Stimulated activated CD4-positive, alpha-beta T cell treated with anti-CD3 and anti-CD28 coated beads, TNF-alpha, amount 100 ng/mL, for 24 hours (primary cell): ENCODE measurements at regions not wholly inside any gene's neighbourhood (a gene's known extent, or its start where the extent isn't known, plus 50 kb on each side); places are given as distances from the start of the nearest gene placed in this dataset.
"Not testable (repeated sequence)": the region's sequence is repeated elsewhere in the genome, so short reads cannot be mapped to it uniquely, and the experiment has no call there.

Experiments
- DNase-seq, 3 experiments: peaks; one replicate each; pipeline ENCODE4 v3.0.0-alpha.2; 2020; ENCODE audit warnings: low read depth in 3 of 3

DNA sequence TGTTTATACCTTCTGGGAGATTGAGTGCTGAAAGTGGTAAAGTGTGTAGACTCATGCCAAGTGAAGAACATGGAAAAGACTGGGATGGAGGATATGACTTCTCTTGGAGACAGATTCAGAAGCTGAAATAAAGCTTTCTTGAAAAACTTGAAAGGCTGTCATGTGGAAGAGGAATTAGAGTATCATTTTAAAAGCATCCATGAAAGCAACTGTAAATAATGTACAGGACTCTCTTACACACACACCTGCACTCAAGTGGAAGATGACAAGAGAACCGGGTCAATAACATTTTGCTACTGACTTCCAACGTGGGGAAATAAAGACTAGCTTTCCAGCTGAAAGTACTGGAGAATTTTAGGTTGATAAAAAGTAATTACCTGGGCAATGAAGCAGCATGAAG lies 658.2 kb downstream of the TDRD15 start:
- DNase-seq = no peak

DNA sequence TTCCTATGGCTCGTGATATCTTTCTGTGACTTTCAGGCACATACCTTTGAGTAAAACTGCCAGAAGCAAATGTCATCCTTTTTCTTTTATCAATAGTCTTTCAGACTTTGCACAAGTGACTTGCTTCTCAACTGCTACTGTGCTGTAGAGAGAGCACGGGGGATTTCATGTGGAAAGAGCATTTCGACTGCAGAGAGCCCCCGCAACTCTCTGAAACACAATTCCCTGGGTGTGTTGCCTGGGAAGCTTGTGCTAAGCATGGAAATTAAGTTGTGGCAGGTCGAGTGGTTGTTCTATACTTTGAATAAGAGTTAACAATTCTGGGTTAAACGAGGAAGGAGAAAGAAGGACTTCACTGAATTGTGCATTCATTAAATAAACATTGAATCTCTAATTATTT lies 659.1 kb downstream of the TDRD15 start:
- no peak for DNase-seq

DNA sequence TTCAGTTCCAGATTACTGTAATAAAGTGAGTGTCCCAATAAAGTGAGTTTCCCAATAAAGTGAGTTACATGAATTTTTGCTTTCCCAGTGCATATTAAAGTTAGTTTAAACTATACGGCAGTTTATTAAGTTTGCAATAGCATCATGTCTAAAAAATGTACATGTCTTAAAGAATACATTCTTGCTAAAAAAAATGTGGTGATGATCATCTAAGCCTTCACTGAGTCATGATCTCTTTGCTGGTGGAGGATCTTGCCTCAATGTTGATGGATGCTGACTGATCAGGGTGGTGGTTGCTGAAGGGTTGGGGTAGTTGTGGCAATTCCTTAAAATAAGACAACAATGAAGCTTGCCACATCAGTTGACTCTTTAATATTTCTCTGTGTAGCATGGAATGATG lies 664.2 kb downstream of the TDRD15 start:
- DNase-seq = no peak

DNA sequence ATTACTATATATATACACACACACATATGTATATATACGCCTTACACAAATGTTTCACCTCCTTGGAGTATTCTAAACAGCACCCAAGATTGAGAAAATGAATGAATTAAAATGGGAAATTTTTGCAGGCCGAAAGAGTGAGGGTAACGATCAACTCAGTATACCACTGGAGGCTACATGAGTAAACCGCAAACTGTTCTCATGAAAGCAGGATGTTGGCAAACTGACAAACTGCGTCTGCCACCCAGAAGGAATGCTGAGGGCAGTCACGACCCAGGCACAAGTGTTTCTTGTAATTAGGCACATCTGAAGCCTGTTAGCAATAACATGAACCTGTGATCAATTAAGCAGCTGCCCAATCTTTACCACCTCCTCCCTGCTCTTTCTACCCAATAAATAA lies 666.5 kb downstream of the TDRD15 start:
- not testable (repeated sequence) for DNase-seq

DNA sequence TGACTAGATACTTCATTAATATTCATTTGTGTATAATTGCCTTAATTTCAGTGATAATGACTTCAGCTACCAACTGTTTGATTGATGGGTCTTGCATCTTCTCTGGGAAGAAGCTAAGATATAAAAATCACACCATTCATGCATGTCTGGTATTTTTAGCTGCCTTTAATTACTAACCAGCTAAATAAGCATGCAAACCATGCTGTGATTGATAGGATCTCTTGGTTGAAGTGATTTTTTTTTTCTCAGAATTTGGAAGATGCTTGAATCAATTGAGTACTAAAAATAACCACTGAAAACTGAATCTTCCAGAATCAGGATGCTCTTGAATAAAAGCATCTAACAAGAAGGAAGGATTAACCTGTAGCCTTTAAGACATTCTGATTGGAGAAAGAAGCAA lies 668.8 kb downstream of the TDRD15 start:
- no peak for DNase-seq

DNA sequence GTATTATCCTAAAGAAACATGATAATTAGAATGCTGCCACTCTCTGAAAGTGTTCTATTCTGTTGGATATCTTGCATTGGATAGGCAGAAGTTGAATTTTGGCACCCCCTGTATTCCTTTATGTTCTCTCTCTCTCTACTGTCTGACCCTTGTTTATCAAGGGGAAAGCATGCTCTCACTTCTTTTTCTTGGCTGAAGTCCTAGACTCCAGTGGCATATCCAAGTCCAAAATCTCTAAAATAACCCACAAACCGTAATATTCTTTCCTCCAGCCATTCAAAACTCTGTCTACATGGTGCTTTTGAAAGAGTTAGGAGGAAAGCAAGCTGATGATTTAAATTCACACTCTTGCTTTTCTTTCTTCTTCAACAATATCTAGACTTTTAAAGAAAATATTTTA lies 669.7 kb downstream of the TDRD15 start:
- DNase-seq = no peak

DNA sequence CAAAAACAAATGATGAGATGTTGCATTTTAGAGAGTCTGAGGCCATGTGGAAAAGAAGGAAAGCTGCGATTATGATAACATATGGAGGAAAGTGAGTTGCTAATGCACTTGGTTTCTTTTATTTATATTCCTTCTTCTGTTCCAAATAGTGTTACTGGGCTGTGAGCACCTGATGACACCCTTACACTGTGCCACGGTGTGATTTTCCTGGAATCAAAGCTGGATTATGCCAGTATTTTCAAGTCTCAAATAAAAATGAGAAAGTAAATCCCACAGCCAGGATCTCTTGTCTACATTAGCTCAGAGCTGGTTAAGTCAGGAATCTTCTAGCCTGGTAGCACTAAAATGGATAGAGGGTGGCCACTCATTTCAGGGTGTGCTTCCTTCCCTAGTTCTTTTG lies 670.8 kb downstream of the TDRD15 start:
- DNase-seq = no peak

DNA sequence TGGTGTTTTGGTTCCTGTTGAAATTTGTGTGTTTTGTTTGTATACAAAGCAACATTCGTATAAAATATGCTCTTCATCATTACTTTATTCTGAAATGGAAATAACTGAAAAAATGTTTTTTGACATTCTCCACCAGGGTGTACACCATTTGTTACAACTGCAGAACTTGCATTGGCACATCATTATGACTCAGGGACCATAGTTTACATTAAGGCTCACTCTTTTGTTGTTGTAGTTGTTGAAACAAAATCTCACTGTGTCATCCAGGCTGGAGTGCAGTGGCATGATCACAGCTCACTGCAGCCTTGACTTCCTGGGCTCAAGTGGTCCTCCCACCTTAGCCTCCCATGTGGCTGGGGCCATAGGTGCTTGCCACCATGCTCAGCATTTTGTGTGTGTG lies 676.6 kb downstream of the TDRD15 start:
- no peak for DNase-seq

DNA sequence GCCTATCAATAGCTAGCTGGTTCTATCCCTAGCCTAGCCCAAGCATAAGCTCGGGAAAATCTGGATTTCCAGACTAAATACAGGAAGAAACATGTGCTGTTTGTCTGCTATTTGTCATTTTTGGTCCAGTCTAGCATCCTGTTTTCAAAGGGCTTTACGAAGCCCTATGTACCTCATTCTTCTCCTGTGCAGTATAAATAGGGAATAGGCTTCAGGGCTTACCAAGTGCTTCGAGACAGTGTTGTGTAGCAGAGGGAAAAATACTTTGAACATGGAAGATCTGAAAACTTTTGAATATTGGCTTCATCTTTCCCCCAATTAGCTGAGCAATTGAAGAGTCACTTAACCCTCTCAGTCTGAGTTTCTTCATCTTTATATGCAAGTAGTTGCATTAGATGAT lies 679.8 kb downstream of the TDRD15 start:
- no peak for DNase-seq

DNA sequence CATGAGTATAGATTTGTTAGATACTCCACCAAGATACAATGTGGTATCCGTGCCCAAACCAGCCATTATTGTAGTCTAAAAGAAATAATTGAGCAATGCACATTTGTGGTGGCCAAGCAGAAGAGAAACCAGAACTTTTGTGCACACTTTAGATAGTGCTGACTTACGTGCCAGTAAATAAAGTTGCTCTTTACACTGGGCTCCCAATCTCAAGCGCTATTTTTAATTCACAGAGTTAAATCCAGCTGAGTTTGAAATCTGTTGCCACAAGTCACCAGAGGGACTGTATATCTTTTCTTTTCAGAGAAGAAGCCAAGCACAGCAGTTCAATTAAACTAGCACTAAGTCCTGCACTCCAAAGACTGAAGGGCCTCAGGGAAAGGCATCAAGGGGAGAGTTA lies 680.4 kb downstream of the TDRD15 start:
- no peak for DNase-seq

DNA sequence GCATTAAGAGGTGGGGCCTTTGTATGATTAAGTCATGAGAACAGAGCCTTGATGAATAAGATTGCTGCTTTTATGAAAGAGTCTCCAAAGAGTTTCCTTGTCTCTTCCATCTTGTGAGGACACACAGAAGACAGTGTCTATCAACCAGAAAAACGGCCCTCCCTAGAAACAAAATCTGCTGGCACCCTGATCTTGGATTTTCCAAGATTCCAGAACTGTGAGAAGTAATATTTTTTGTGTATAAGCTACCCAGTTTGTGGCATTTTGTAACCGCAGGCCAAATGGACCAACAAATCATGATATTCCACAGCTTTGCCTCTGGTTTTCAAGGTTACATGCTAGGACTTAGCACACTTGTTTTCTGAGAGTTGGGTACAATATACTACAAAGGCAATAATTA lies 687.8 kb downstream of the TDRD15 start:
- no peak for DNase-seq

DNA sequence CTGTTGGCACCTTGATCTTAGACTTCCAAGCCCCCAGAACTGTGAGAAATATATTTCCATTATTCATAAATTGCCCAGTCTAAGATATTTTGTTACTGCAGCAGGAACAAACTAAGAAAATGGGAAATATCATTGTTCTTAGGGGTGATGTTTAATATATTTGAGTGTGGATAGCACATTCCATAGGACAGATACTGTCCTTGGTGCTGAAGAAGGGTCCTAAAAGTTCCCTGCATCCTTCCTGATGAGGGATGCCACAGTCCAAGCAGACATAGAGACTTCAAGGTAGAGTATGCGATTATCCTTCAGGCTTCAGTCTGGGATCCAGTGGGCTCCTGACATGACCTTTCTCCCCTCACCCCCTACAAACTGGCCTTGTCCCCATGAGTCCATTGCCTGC lies 689.0 kb downstream of the TDRD15 start:
- no peak for DNase-seq

DNA sequence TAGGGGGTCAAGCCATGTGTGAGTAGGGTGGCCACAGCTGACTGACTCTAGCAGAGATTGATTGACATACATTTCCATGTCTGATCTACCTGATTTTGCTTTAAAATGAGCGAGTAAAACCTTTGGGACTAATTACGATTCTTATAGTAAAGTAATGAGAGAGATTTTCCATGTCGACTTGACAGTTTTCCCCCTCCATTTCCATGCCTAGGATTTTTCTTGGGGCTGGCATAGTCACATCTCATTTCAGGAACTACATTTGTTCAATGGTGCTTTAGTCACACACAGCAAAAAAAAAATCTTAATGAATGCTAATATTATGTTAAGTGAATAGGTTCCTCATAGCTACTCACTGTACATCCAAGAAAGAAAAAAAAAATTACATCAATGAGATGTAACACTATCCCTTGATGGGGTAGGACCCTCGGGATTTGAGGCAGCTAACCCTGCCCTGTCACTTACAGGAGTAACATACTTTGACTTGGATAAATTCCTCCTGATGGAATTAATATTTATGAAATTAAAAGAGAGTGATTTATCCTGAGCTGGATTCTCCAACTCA lies 690.9 kb downstream of the TDRD15 start:
- no peak for DNase-seq

DNA sequence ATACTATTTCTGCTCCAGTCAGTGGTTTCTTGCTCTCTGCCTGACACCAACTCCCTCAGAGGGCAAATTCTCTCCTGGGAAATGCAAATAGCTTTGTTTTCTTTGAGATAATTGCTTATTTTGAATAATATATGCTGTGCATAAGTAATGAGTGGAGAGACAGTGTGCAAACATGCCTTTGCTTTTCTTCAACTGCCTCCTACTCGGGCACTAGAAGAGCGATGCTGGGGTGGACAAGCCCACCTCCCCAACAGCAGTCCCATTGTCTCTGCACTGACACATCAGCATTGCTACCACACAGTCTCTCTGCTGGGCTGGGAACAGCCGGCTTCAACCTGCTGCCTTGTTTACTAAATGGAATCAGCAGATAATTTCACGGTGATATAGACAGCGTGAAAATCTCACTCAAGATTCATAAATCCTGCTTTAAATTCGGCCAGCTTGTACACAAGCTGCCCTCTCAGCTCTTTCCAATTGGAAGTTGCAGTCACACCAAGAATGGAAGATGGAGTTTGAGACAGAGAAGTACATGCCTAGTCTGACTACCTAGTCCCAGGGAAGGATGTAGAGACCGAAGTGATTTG lies 694.5 kb downstream of the TDRD15 start:
- no peak for DNase-seq

DNA sequence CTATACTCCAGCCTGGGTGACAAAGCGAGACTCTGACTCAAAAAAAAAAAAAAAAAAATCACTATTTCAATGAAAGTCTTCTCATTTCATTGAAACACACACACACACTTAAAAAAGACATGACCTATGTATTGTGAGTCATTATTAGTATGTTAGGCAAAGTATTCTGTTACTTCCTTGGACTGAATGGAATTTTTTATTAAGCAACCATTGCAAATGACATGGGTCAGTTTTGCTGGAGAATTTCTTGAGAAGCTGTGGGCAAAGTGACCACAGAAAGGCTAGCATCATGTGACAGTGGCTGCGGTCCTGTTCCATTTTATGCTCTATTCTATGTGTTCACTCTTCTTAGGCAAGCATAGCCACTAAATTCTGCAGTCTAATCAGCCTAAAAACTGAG lies 695.7 kb downstream of the TDRD15 start:
- DNase-seq = no peak

DNA sequence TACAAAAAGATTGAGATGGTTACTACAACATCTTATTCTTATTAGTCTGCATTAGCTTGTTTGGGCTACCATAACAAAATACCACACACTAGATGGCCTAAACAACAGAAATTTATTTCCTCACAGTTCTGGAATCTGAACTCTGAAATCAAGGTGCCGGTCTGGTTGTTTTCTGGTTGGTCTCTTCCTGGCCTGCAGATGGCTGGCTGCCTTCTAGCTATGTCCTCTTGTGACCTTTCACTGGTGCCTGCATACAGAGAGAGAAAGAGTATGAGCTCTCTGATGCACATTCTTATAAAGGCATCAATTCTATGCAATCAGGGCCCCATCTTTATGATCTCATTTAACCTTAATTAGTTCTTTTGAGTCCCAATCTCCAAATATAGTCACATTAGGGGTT lies 696.5 kb downstream of the TDRD15 start:
- DNase-seq = no peak

DNA sequence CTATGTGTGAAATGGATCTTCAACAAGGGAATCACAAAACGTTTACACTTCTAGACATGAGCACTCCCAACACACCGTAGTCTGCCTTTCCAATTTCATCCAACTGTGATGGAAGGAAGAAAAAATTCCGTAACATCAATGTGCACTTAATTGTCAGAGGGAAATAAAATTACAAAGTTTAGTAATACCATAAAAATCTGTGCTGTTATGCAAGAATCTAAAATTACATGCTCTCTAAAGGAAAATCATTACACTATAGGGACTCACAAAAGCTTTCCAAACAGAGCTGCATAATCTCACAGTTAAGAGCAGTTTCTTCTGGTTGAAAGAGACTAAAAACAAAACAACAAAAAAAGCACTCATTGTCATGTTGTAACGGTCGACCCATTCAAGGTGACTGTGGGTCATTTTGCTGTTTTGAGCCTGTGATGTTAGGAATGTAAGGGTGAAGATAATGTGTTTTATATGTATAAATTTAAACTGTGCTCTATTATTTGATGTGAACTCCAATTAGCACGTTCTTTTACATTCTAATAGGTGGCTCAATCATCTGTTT lies 698.0 kb downstream of the TDRD15 start:
- DNase-seq = no peak

DNA sequence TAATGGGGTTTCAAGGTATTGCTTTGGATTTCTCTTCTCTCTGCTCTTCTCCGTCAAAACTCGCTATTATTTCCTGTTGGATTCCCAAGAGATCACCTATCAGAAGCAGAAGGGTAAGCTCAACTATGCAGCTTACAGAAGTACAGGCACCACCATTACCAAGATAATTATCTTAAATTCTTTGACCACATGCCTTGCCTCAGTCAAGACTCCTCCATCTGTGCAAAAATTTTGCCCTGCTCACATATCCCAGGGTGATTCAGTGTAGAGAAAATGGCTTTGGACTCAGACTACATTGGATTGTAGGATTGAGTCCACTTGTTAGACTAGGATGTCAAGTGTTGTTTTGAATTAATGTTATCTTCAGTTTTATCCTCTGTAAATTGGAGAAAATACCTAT lies 698.7 kb downstream of the TDRD15 start:
- DNase-seq = no peak

DNA sequence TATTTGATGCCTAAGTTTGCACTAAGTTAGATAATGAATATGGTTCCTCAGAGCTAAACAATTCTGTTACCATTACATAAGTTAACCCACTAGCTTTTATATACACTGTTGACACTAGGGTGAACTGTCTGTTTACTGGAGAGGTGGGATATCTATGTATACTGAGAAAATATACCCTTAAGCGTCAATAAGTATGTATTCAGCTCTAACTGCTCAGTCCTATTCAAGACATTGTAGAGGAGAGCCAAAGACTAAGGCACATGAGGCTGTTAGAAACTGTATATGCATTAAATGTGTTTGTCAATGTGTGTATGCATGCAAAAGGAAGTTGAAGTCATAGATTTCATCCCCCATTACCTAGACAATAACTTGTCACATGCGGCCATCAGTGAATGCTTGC lies 710.0 kb downstream of the TDRD15 start:
- no peak for DNase-seq

DNA sequence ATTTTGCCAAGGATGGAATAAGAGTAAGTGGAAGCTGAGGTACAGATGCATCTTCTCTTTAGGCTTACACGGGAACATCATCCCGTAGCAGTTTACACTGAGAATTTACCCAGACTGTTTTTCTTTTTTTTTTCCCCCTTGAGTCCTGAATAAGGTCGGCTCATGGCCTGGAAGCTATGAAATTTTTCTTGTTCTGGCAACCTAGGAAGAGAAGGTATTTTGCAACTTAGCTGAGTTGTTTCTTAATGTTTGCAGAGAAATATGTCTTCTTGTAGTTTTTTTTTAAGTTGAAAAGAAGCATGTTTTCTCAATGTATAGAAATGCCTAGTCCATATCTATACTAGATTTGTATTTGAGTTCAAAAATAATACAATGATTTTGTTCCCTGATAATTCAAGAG lies 712.5 kb downstream of the TDRD15 start:
- DNase-seq = no peak

DNA sequence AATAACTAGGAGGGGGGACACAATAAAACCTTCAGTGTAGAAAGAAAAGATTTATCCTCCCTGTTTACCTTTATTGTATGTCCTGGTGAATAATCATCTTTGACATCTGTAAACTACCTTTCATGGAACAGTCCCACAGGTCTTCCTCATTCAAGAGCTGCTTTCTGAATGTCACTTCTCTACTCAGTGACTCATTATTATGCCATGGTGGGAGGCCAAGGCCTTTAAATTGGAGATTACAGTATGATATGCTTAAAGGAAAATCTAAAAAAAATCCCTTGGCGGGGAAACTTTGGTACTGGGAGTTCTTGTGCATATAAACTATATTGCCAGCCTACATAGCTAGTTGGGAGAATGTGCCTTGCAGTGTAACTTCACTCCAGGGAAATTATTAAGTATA lies 713.0 kb downstream of the TDRD15 start:
- no peak for DNase-seq

DNA sequence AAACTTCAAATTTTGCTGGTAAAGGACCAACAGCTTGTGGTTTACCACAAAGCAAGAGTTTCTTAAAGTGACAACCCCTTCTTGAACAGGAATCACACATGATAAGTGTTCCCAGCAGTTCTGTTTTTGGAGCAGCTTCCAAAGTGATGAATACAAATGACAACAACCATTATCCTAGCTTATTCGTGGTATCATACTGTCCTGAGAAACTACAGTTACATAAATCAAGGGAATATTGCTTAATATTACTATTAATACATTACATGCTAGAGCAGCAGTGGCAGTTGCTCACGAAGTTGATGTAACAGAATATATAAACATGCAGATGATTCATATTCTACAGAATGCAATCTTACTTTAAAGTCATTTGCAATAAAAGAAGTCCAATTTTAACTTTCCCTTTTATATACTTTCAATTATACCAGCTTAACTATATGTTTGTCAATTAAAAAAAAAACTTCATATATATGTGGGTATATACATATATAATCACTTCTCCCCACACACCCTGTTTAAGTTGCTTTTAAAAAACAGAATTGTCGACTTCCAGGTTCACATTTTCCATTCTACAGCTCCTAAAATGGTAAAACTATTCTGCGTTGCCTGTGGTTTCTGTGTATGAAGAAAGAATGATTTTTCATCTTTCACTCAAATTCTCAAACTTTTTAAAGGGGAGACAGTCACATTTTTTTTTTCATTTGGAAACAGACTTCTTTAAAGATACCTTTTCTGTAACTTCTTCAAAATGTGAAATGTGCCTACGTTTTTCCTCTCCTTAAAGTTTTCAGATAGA lies 713.6 kb downstream of the TDRD15 start:
- DNase-seq = no peak

DNA sequence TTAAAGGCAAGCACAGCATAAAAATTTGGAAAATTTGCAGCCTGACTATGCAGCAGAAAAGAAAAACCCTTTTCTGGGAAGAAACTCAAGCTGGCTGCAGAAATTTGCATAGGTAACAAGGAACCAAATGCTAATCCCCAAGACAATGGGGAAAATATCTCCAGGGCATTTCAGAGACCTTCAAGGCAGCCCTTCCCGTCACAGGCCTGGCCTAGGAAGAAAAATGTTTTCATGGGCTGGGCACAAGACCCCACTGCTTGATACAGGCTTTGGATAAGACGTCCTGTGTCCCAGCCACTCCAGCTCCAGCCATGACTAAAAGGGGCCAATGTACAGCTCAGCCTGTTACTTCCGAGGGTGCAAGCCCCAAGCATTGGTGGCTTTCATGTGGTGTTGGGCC lies 717.6 kb downstream of the TDRD15 start:
- no peak for DNase-seq
